Keratinocyte (primary cell): ENCODE measurements at regions not wholly inside any gene's neighbourhood (a gene's known extent, or its start where the extent isn't known, plus 50 kb on each side); places are given as distances from the start of the nearest gene placed in this dataset.

Experiments used
- EZH2 ChIP-seq: IDR thresholded peaks from one replicate; pipeline ENCODE4 v1.6.1; 2012; ENCODE audit warnings: inconsistent platforms, mild to moderate bottlenecking, low read length, moderate library complexity
- TF ChIP-seq, protein P1 (sequence below), 3 experiments: IDR thresholded peaks in 1 of 3; conservative IDR thresholded peaks in 1 of 3; optimal IDR thresholded peaks in 1 of 3; 2 replicates in 2 of 3; 3 replicates in 1 of 3; pipeline versions ENCODE3 to v1.5.1; 2011; ENCODE audit warnings: low read length in 3 of 3, mild to moderate bottlenecking in 3 of 3, moderate library complexity in 2 of 3, control low read depth in 1 of 3, inconsistent platforms in 1 of 3; ENCODE audit not compliant: insufficient read depth in 2 of 3; ENCODE audit errors: extremely low read depth in 1 of 3

DNA sequence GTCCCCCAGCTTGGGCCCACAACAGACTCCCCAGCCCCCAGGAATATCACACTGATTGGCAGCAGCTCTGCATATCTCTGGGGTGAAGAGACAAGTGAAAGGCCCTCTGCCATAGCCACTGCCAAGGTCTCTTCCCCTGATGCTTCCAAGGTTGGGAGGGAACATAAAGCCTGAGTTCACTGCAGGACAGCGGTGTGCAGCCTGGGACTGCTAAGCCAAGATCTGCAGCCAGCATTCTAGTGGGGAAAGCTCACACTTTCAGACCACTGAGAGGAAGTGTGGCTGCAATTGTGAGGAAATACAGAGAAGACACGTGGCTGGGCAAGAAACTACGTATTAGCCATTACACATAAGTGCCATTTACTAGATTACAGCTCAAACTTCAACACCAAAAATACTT is 100.7 kb downstream of the MAIP1 start:
- TF ChIP-seq, protein P1, sequence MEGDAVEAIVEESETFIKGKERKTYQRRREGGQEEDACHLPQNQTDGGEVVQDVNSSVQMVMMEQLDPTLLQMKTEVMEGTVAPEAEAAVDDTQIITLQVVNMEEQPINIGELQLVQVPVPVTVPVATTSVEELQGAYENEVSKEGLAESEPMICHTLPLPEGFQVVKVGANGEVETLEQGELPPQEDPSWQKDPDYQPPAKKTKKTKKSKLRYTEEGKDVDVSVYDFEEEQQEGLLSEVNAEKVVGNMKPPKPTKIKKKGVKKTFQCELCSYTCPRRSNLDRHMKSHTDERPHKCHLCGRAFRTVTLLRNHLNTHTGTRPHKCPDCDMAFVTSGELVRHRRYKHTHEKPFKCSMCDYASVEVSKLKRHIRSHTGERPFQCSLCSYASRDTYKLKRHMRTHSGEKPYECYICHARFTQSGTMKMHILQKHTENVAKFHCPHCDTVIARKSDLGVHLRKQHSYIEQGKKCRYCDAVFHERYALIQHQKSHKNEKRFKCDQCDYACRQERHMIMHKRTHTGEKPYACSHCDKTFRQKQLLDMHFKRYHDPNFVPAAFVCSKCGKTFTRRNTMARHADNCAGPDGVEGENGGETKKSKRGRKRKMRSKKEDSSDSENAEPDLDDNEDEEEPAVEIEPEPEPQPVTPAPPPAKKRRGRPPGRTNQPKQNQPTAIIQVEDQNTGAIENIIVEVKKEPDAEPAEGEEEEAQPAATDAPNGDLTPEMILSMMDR (optimal IDR thresholded peaks at IDR 0.05 in 1 of 3, IDR thresholded peaks at IDR 0.05 in 1 of 3, conservative IDR thresholded peaks at IDR 0.05 in 1 of 3; ENCODE audit: extremely low read depth in 1 of 3, insufficient read depth in 2 of 3, low read length in 3 of 3): no peak
- no peak for TF ChIP-seq EZH2
